ENCODE measurements at regions not wholly inside any gene's neighbourhood (a gene's known extent, or its start where the extent isn't known, plus 50 kb on each side); places are given as distances from the start of the nearest gene placed in this dataset.

DNA sequence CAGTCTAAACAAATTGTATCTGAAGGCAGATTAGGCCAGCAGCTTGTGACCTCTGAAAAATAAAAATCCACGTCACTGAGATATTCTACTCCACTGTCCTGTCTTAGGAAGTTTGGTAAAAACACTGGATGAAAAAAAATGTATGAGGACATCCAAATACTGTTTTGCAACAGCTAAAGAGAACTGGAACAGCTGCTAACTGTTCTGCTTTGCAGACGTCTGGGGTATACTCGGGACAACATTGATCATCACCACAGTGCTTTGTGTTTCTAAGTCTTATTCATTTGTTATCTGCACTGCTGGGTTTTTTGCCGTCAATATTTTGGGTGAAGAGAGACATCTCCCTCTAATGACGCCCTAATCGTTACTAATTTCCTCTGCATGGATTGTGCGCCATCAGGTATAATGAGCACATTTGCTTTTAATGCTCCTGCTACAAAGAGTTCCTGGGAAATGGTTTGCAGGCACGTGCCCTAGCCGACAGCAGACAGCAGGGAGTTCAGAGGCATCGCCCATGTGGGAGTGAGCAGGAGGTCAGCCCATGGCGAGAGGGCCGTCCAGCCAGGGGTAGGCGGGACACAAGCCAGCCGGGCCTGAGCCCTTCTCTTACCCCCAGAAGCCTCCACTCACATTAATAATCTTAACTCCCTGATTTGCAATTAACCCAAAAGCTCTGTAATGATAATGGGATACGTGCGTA lies 87.0 kb downstream of the CBLN1 start:
- TF ChIP-seq CTCF (IDR thresholded peaks at IDR 0.05; ENCODE audit: low read depth, low read length, missing input control) (no peak), TAF1 (conservative IDR thresholded peaks at IDR 0.05) (no peak), ZBTB33 (IDR thresholded peaks at IDR 0.05) (no peak), SP1 (IDR thresholded peaks at IDR 0.05) (no peak), RAD21 (IDR thresholded peaks at IDR 0.05) (no peak), GABPA (IDR thresholded peaks at IDR 0.05 in 1 of 2, conservative IDR thresholded peaks at IDR 0.05 in 1 of 2) (no peak), NR2F2 (IDR thresholded peaks at IDR 0.05) (no peak), RXRA (IDR thresholded peaks at IDR 0.05) (no peak), JUND (IDR thresholded peaks at IDR 0.05) (no peak), FOXA1 (IDR thresholded peaks at IDR 0.05) (no peak), ATF3 (IDR thresholded peaks at IDR 0.05) (no peak)
- TF ChIP-seq, protein P1, sequence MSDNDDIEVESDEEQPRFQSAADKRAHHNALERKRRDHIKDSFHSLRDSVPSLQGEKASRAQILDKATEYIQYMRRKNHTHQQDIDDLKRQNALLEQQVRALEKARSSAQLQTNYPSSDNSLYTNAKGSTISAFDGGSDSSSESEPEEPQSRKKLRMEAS (IDR thresholded peaks at IDR 0.05) = no peak
